ENCODE measurements at regions not wholly inside any gene's neighbourhood (a gene's known extent, or its start where the extent isn't known, plus 50 kb on each side); places are given as distances from the start of the nearest gene placed in this dataset.

GRCh38 chr4:17335371-17335770 lies 176.5 kb downstream of the QDPR start:
- TF ChIP-seq CTCF (IDR thresholded peaks at IDR 0.05) (no peak), POLR2A (IDR thresholded peaks at IDR 0.05) (no peak)
